K562 (cell line): ENCODE measurements at regions not wholly inside any gene's neighbourhood (a gene's known extent, or its start where the extent isn't known, plus 50 kb on each side); places are given as distances from the start of the nearest gene placed in this dataset.

Experiments used
- ATAC-seq: fragments of 200-7000 bp; cut with Tn5 transposase; 3 replicates; pipeline ENCODE4 v1.9.1; 2020; ENCODE audit warnings: moderate library complexity
- BruUV-seq: library from RNA; stranded (reverse); fragments of 400-500 nt; replicated peaks from 2 replicates; lab custom pipeline; 2021; lab: Mats Ljungman, UMichigan
- CTCF ChIA-PET: fragments of 300-600 bp; formaldehyde crosslinking; extraction: SDS; loops from one replicate; lab custom pipeline; 2021; ENCODE audit warnings: low intra/inter-chr PET ratio; lab: Yijun Ruan, JAX
- POLR2A ChIA-PET: fragments of 300-600, 350-650 bp; sonication (Branson Sonifier 250); formaldehyde crosslinking; extraction: SDS; loops from one replicate; lab custom pipeline; 2021; ENCODE audit warnings: antibody characterized with exemption, inconsistent platforms; lab: Yijun Ruan, JAX
- DNase-seq, 4 experiments: peaks; one replicate each; pipeline versions ENCODE4 v3.0.0 to v3.0.0-alpha.2; 2011 to 2018; ENCODE audit warnings: low spot score in 3 of 4, mixed read lengths in 3 of 4; ENCODE audit errors: extremely low read depth in 1 of 4
- FAIRE-seq: peaks from 2 replicates; lab custom pipeline; 2011; peaks lifted over from hg19 to GRCh38; lab: Jason Lieb, UNC
- H2AFZ ChIP-seq: 2 replicates; pipeline ENCODE4 v1.6.0; 2011; ENCODE audit warnings: low read depth, low read length, control low read depth, inconsistent platforms
- H3K27ac ChIP-seq: fragments of 200-600 bp; 3 replicates; pipeline ENCODE4 v1.8.0; 2011; ENCODE audit warnings: low read depth, mild to moderate bottlenecking, control low read depth, inconsistent platforms, low read length, moderate library complexity, mixed read lengths; ENCODE audit errors: extremely low read depth
- H3K27me3 ChIP-seq, 2 experiments: fragments of 300-600 bp in 1 of 2; 2 replicates in 1 of 2; 3 replicates in 1 of 2; pipeline versions ENCODE4 v1.6.0 to v1.8.0; 2011; ENCODE audit warnings: inconsistent platforms in 2 of 2, low read length in 2 of 2, mild to moderate bottlenecking in 1 of 2, mixed read lengths in 1 of 2, moderate library complexity in 1 of 2; ENCODE audit not compliant: control insufficient read depth in 2 of 2, insufficient read depth in 2 of 2
- H3K36me3 ChIP-seq: fragments of 300-600 bp; 3 replicates; pipeline ENCODE4 v1.8.0; 2011; ENCODE audit warnings: mild to moderate bottlenecking, low read length, inconsistent platforms; ENCODE audit not compliant: control insufficient read depth, insufficient read depth
- H3K4me1 ChIP-seq, 2 experiments: fragments of 200-600 bp in 1 of 2; replicated peaks in 1 of 2; 2 replicates in 1 of 2; 3 replicates in 1 of 2; pipeline versions ENCODE4 v1.5.1 to v1.8.0; 2011; ENCODE audit warnings: inconsistent platforms in 2 of 2, low read length in 2 of 2, mild to moderate bottlenecking in 1 of 2, mixed read lengths in 1 of 2, moderate library complexity in 1 of 2; ENCODE audit not compliant: control insufficient read depth in 2 of 2, insufficient read depth in 2 of 2
- H3K4me2 ChIP-seq: 2 replicates; pipeline ENCODE4 v1.6.1; 2011; ENCODE audit warnings: low read length, control low read depth, inconsistent platforms, mixed read lengths; ENCODE audit not compliant: insufficient read depth
- H3K4me3 ChIP-seq: fragments of 200-600 bp; sonication (generic), shearing (Covaris generic); 2 replicates; pipeline ENCODE4 v1.5.1; 2016; ENCODE audit warnings: control low read depth, inconsistent platforms
- H3K79me2 ChIP-seq: fragments of 200-600 bp; 3 replicates; pipeline ENCODE4 v1.8.0; 2011; ENCODE audit warnings: low read length, inconsistent platforms; ENCODE audit not compliant: control insufficient read depth, insufficient read depth
- H3K9ac ChIP-seq, 2 experiments: 2 replicates each; pipeline versions ENCODE4 v1.6.0 to v1.6.1; 2011; ENCODE audit warnings: low read depth in 2 of 2, low read length in 2 of 2, control low read depth in 1 of 2, inconsistent platforms in 1 of 2, mild to moderate bottlenecking in 1 of 2, mixed read lengths in 1 of 2; ENCODE audit not compliant: insufficient read depth in 1 of 2
- H3K9me1 ChIP-seq: one replicate; pipeline ENCODE4 v1.6.0; 2011; ENCODE audit warnings: inconsistent platforms, mild to moderate bottlenecking, low read length, moderate library complexity; ENCODE audit not compliant: control insufficient read depth, insufficient read depth
- H3K9me3 ChIP-seq: replicated peaks from 2 replicates; pipeline ENCODE4 v1.5.1; 2011; ENCODE audit warnings: low read depth, low read length, inconsistent platforms; ENCODE audit not compliant: control insufficient read depth, insufficient read depth
- H4K20me1 ChIP-seq: replicated peaks from 2 replicates; pipeline ENCODE4 v1.6.1; 2011; ENCODE audit warnings: low read length, inconsistent platforms, mixed read lengths; ENCODE audit not compliant: control insufficient read depth, insufficient read depth
- LEF1 ChIP-seq: fragments of 450-650 bp; IDR thresholded peaks from 2 replicates; pipeline ENCODE4 v1.6.1; 2016; ENCODE audit warnings: mild to moderate bottlenecking
- PTTG1 ChIP-seq: fragments of 450-650 bp; IDR thresholded peaks from 2 replicates; pipeline ENCODE4 v1.6.1; 2016; ENCODE audit warnings: low read depth, mild to moderate bottlenecking, missing genetic modification characterization, missing compliant biosample characterization
- SMAD3 ChIP-seq: fragments of 450-650 bp; formaldehyde crosslinking; conservative IDR thresholded peaks from 2 replicates; pipeline ENCODE4 v1.4.0; 2020; ENCODE audit warnings: mild to moderate bottlenecking
- VEZF1 ChIP-seq: fragments of 200-800 bp; sonication (Bioruptor generic); IDR thresholded peaks from 2 replicates; pipeline ENCODE4 v1.6.1; 2017; ENCODE audit warnings: missing genetic modification characterization, missing compliant biosample characterization
- ZNF175 ChIP-seq: fragments of 200-800 bp; sonication (Bioruptor generic); IDR thresholded peaks from 2 replicates; pipeline ENCODE4 v1.6.1; 2016; ENCODE audit warnings: low read depth, mild to moderate bottlenecking, missing genetic modification characterization, missing compliant biosample characterization
- ZNF584 ChIP-seq: fragments of 200-800 bp; sonication (Bioruptor generic); IDR thresholded peaks from 2 replicates; pipeline ENCODE4 v1.6.1; 2016; ENCODE audit warnings: low read depth, mild to moderate bottlenecking, missing genetic modification characterization, missing compliant biosample characterization
- ZNF586 ChIP-seq: fragments of 450-650 bp; formaldehyde crosslinking; conservative IDR thresholded peaks from 2 replicates; pipeline ENCODE4 v1.4.0; 2020; ENCODE audit warnings: mild to moderate bottlenecking, moderate library complexity
- ZNF668 ChIP-seq: fragments of 250-450 bp; sonication (Bioruptor Pico); IDR thresholded peaks from 2 replicates; pipeline ENCODE4 v1.8.0; 2022; ENCODE audit warnings: mild to moderate bottlenecking, inconsistent platforms
- WGBS: fragments of 100-300 bp; shearing (Covaris generic); methylation state at CpG from one replicate; pipeline ENCODE4 v1.1.6; 2016; ENCODE audit warnings: low coverage, mixed read lengths; ENCODE audit not compliant: insufficient coverage; ENCODE audit errors: missing lambda C conversion rate; 5-methylcytosine and 5-hydroxymethylcytosine counted together
- in situ Hi-C: fragments of 300-500 bp; cut with MboI; formaldehyde crosslinking; loops from 4 replicates; pipeline ENCODE4 v1.15.0; 2018; ENCODE audit warnings: inconsistent platforms, mixed read lengths
- intact Hi-C: fragments of 100-400 bp; cut with micrococcal nuclease; formaldehyde crosslinking; loops from 2 replicates; pipeline ENCODE4 v1.14.2; 2022

GRCh38 chr10:117761695-117762094, 219.1 kb downstream of the EMX2 start (continued):
- TF ChIP-seq PTTG1 (tag) (no peak), ZNF586 (CRISPR knock-in tag) (no peak), LEF1 (no peak)
- TF ChIP-seq, all 486 proteins: peak for 0

DNA sequence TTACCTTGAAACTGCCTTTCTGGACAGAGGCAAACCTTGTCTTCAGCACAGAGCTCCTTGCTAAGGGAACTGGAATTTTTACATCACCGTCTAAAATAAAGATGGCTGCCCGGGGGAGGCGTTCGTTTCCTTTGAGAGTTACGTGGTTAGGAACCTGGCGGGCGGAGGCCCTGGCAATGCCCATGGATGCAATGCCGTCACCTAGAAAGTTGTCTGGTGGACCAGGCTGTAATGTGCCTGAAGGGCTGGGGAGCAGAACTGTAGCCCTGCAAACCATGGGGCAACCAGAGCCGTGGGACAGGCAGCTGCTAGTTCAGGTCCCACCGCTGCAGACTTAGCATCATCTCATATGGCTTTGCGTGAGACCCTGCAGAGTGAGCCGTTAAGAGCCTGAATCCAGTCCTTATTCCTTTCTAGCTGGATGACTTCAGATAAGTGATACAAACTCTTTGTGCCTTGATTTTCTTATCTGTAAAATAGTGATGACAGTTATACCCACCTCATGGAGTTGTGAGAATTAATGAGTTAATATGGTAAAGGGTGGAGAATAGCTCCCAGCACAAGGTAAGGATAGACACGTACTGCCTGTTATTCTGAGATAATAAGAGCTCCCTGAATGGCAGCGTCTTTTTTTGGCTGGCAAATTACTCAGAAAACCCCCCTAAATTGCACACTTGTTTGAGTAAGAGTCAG, 219.7 kb downstream of the EMX2 start:
- Histone ChIP-seq H3K9ac (no peak overlapping the region), H3K27me3 (peaks cover 5 to 6% of the 10 kb centered on the region in 2 experiments; a peak in 3 of 5 replicates), H4K20me1 (no peaks in the 10 kb centered on the region), H3K4me1 (peaks cover 0 to 8% of the 10 kb centered on the region in 2 experiments; a peak in 2 of 5 replicates), H2AFZ (0 out of 2 replicates have a peak overlapping the region, but pooled peaks have one; percentile 9), H3K4me3 (no peak overlapping the region), H3K36me3 (no peaks in the 10 kb centered on the region), H3K4me2 (peak overlapping the region; percentile 38), H3K9me1 (no peaks in the 10 kb centered on the region), H3K79me2 (no peaks in the 10 kb centered on the region), H3K9me3 (no peaks in the 10 kb centered on the region), H3K27ac (no peak overlapping the region)
- POLR2A ChIA-PET: no interaction called here
- intact Hi-C loops: no loop called here
- no peak for DNase-seq
- 2% methylated on average over 14 of the region's 14 CpGs for WGBS
- in situ Hi-C loops: no loop called here
- CTCF ChIA-PET: no interaction called here
- FAIRE-seq: no peak
- ATAC-seq: peak; percentile 44
- BruUV-seq: no TSS peak
- peak; percentile 67 for TF ChIP-seq ZNF584 (CRISPR knock-in tag)
- no peak for TF ChIP-seq ZNF668 (CRISPR knock-in tag)
- TF ChIP-seq VEZF1 (CRISPR knock-in tag): peak; percentile 45; the same call in 1 of the 2 replicates
- peak; percentile 33; the same call in 1 of the 2 replicates for TF ChIP-seq ZNF175
- 0 out of 2 replicates have a peak, but pooled peaks have one; percentile 35 for TF ChIP-seq SMAD3 (CRISPR knock-in tag)
